Loucy (cell line): ENCODE measurements at regions not wholly inside any gene's neighbourhood (a gene's known extent, or its start where the extent isn't known, plus 50 kb on each side); places are given as distances from the start of the nearest gene placed in this dataset.

Experiments
- CTCF ChIP-seq: fragments of 200-600 bp; sonication (generic); conservative IDR thresholded peaks from 2 replicates; pipeline ENCODE4 v1.5.1; 2014; ENCODE audit warnings: mild to moderate bottlenecking, antibody characterized with exemption, low read length
- EZH2phosphoT487 ChIP-seq: fragments of 200-600 bp; IDR thresholded peaks from 2 replicates; pipeline ENCODE4 v1.6.1; 2018; ENCODE audit warnings: antibody characterized with exemption, mild to moderate bottlenecking, moderate library complexity, borderline replicate concordance

GRCh38 chr1:229161740-229162139, 109.2 kb upstream of the RAB4A start:
- no peak for TF ChIP-seq CTCF
- no peak for TF ChIP-seq EZH2phosphoT487
